MV-4-11 (cell line): ENCODE measurements at regions not wholly inside any gene's neighbourhood (a gene's known extent, or its start where the extent isn't known, plus 50 kb on each side); places are given as distances from the start of the nearest gene placed in this dataset.

Source experiments
- DNase-seq: peaks from one replicate; lab custom pipeline; 2025; lab: John Stamatoyannopoulos, UW

- DNase-seq = no peak
Observed at GRCh38 chr13:34467450-34468083, 474.5 kb upstream of the NBEA start.

GRCh38 chr13:34469196-34469986, 472.7 kb upstream of the NBEA start:
- no peak for DNase-seq

DNA sequence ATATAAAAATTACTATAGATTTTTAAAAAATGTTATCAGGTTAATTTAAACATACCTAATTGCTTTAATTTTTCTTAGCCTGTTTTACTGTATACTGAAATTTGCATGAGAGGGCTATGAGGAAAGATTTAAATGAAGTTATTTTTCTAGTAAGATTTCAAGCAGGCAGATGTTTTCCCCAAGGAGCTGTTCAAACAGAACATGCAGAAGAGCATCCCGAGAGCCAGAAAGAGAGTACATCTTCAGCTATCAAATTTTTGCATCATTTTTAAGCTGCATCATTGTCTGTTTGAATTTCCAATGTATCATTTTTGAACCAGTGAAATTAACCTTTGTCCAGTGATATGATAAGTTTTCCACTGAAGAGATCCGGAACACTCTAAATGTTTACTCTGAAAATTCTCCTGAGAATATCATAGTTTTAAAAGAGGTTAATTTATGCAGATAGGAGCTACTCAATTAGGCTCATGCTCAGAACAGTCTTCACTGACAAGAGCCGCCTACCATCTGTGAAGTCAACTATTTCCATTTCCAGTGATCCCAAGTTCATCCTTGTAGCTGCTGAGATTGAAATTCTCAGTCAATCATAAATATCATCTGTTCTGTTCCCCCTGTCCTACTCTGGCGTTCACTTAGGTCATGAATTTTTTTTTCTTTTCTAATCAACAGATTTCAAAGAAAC, 467.7 kb upstream of the NBEA start:
- DNase-seq = no peak

DNA sequence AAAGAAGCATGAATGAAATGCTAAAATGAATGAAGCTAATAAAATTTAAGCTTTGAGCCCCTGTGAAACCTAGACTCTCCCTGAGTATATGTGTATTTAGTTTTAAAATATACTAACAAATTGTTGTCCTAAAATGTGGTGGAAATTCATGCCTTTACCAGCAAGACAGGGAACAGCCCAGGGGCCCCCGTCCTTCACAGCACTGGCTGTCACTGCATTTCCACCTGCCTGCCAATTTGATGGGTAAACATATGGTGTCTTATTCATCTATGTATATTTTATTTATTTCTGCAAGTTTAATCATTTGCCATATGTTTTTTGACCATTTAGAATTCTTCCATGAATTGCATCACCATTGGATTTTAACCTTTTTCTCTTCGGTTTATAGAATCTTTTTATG, 463.7 kb upstream of the NBEA start:
- DNase-seq = no peak

DNA sequence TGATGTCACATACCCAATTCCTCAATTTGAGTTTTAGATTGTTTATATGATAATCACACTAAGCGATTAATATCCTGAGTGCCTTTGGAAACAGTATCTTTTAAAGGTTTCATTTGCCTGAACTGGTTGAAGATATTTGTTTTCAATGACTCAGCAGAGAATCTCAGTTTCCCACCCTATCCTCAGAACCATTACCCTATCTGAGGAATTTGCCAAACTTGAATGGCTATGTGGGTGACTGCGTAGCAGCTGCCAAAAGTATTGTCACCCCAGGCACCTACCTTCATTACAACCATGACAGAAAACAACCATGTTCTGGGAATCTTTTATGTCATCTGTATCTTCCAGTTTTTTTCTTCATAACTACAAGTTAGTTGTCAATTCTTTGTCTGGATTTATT, 440.1 kb upstream of the NBEA start:
- DNase-seq = no peak

DNA sequence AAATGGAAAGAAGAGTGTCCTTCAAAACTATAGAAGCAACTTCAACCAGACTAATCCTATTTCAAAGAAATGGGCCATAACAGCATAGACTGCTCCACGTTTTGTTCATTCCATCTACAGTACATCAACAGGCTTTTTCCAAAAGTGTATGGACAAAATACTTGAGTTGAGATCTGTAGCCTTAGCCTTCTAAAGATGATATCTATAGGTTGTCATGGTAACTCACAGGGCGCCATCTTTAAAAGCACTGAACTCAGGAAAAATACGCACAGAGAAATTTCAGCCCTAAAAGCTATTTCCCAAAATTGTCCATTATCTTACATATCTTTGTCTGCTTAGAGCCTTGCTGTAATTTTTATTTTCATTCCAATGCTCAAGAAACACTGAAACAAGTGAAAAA, 439.4 kb upstream of the NBEA start:
- no peak for DNase-seq

DNA sequence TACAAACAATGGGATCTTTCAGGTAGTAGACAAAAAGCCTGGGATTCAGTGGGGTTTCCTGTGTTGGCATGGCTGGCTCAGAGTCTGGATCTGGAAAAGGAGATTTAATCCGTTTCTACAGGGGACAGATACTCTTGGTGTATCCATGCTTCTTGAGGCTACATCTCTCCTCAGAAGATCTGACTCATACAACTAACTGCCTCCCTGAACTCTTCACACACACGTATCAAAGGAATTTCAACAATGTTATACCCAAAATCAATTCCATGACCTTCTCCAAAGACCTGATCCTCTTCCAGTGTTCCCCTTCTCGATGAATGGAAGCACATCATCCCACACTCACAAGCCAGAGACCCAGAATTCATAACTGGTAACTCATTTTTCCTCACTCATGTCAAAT, 435.3 kb upstream of the NBEA start:
- DNase-seq = no peak

GRCh38 chr13:34507630-34508029, 434.4 kb upstream of the NBEA start:
- DNase-seq = no peak

- DNase-seq = no peak
Observed at GRCh38 chr13:34512817-34513216, 429.3 kb upstream of the NBEA start.

GRCh38 chr13:34513526-34513925, 428.5 kb upstream of the NBEA start:
- no peak for DNase-seq

- no peak for DNase-seq
Observed at GRCh38 chr13:34515201-34515600, 426.9 kb upstream of the NBEA start.

DNA sequence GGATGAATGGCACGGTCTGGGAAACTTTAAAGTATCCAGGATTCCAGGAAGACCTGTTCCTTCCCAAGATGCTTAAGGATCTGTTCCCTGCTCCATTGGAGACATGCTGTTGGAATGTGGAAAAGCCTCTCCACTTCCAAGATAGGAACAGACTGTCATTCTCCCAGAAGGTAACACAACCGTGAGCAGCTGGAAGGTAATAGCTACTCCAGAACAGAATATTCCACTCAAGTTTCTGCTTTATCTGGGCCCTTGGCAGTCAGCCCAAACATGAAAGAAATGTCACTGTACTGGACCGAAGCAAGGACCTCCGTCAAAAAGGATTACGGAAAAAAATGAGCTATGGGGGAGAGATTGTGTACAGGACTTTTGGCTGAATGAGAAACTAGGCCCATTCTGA, 420.9 kb upstream of the NBEA start:
- DNase-seq = no peak

GRCh38 chr13:34522808-34523207, 419.3 kb upstream of the NBEA start:
- no peak for DNase-seq

DNA sequence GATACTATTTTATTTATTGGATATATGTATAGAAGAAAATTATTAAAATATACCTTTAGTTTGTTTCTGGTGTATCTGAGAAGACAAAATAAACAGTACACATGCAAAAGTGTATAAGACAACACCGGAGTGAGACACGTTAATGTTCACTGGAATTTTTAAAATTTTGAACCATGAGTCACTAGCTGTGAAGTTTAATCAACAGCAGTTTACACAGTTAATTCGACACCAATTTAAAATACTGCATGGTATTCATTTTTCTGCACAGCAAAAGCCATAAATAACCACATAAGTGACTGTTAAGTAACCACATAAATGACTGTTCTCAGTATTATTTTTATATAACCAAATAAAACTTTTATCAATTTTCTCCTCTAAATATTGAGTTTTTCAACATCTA, 418.7 kb upstream of the NBEA start:
- no peak for DNase-seq

GRCh38 chr13:34533941-34534340, 408.1 kb upstream of the NBEA start:
- no peak for DNase-seq

DNA sequence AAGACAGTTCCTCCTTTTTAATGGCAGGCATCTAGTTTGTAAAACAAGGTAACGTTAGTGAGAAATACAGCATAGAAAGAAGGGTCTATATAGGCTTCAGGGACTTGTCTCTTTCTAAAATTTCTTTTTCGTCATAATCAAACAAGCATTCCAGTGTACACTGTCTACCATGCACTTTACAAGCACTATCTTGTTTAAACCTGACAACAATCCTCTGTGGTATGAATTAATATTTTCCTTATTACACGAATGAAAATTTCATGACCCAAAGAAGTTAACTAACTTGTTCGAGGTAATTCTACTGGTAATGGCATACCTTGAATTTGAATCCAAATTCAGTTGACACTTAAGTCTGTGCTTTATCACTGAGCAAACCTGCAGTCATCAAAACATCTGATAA, 399.7 kb upstream of the NBEA start:
- no peak for DNase-seq

- DNase-seq = no peak
Observed at GRCh38 chr13:34543836-34544235, 398.2 kb upstream of the NBEA start.

- no peak for DNase-seq
Observed at GRCh38 chr13:34545461-34545860, 396.6 kb upstream of the NBEA start.

DNA sequence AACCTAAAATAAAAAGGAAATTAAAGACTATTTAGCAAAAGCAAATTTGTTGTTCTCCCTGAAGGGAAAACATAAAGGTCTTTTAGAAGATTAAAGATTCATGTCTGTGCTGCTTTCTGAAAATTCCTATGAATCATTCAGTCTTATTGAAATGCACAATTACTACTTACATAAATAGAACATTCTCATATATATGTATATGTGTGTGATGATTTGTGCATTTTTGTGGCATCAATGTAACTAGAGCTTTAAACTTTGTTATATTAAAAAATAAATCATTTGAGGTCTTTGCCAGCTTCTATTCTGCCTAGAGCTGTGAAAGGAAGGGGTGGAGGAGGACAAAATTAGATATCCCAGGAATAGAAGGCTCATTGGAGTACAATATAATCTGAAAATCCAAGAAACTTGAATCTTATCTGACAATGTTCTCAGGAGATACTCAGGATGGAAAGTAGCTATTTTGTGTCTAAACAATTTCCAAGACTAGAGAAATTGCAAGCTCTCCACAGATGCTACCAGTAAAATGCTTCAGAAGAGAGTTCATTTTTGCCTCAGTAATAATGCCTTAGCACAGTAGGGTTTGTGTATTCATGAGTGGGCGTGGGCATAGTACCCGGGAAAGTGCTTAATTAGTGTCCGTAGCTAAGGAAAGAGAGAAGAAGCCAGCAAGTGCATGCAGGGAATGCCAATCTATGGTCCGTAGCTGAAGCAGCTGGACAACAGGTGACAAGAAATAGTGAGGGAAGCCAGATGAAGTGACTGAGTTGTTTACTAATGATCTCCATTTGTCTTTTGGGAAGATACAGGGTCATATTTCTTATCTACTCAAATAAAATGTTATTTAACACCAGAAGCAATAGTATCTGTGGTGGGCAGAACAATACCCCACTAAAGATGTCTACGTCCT, 395.5 kb upstream of the NBEA start:
- DNase-seq = no peak

DNA sequence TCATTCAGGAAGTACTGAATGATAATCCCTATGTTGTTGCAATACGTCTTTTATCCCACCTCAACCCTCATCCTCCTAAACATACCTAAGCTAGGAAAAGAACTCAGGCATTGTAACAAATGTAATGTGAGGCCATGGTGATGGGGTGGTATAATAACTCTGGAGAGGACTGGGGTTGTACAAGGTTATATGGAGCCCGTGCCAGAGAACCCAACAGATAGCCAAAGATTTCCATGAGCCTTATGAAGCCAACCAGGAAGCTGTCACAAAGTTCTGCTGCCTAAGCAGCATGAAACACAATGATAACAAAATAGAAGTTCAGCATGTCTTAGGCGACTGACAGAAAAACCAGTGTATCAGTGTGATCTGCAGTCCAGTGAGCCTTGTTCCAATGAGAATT, 394.1 kb upstream of the NBEA start:
- no peak for DNase-seq

DNA sequence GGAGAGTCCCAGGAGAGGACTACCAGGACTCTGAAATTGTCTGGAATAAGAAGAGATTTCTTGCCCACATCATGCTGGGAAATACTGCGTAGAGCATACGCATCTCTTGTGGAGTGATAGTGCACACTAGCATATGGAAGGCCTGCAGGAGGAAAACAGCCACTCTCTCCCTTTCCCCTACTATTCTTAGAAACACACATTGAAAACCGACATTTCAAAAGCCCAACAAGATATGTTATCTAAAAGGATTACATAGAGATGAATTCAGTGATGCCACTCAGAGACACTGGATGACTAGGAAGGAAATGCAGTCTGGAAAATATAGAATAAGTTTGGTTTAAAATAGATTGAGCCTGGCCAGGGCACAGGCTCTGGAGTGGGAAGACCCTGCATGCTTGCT, 388.7 kb upstream of the NBEA start:
- DNase-seq = no peak

GRCh38 chr13:34555988-34556387, 386.1 kb upstream of the NBEA start:
- no peak for DNase-seq
